NOMO-1 (cell line): ENCODE measurements at regions not wholly inside any gene's neighbourhood (a gene's known extent, or its start where the extent isn't known, plus 50 kb on each side); places are given as distances from the start of the nearest gene placed in this dataset.

Experiments used
- DNase-seq, 2 experiments: peaks; one replicate each; lab custom pipeline; 2025; ENCODE audit not compliant: unreplicated experiment in 2 of 2; lab: John Stamatoyannopoulos, UW

DNA sequence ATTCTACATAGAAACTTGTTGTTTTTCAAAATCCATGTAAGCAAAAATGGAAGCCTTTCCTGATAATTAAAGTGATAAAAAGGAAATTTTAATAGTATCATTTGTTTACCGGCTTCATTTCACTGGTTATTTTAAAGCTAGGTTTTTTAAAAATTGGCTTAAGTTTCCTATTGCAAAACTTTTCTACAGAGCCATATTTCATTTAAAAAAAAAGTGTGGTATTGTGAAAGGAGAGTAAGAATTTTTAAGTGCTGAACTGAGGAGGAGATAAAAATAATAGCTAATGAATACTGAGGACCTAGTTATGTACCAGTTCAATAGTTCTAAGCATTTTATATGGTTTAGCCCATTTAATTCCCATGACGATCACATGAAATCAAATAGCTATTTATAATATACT, 172.2 kb upstream of the COL1A2 start:
- no peak for DNase-seq

DNA sequence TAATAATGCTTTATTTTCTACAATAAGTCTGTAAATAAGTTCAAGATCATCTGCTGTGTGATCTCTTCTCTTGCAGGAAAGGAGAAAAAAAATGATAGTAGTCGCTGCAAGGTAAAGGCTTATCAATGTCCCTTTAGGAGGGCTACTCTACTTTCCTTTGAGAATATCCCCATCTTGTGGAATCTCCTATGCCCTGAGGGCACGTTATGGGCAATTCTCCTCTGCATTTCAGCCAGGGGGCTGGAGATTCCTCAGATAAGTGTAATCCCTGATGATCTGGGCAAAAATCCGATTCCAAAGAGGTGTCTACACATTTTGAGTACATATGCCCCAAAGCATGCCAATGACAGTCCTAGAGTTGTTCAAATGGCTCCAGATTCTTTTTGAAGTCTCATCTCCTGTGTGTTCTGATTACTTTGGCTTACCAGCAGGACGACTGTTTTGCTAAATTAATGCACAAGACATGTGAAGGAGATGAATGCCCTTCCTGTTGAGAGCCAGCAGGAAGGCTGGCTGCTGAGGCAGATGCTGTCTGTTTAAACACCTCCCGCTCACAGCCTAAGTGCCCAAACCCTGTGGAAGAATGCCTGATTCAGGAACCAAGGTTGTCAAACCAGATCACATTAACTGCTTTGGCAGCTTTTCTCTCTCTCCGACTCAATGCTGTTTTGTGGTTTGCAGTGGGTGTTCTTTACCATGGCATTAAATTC, 171.2 kb upstream of the COL1A2 start:
- DNase-seq, result peak in 1 of 2 experiments; percentile 19

DNA sequence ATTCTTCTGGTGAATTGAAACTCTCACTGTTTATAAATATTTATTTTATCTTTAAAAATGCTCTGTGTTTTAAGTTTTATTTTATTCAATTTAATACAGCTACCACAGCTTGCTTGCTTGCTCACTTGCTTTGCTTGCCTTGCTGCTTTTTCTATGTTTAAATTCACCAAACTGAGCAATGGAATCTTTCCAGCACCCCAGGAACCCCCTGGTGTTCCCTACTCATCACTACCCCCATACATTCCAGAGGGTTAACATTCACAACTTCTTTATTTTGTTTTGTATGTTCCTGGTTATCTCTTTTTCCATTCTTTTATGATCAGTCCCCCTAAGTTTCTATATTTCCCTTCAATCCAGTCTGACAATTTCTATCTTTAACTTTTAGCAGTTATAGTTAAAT, 166.5 kb upstream of the COL1A2 start:
- DNase-seq, result no peak

DNA sequence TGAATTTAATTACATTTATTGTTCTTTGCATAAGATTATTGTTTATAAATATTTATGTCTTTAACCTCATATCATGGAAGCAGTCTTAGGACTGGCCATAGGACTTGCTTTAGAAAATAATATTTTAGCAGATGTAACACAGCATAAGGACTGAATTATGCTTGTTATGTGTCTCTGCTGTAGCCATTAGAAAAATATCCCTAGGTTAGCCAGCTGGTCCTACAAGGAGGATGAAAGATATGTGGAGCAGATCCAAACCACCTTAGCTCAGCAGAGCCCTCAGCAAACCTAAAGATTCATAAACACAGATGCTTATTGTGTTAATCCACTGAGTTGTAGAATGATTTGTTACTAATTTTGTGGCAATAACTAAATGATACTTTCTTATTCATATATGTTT, 166.0 kb upstream of the COL1A2 start:
- no peak for DNase-seq

DNA sequence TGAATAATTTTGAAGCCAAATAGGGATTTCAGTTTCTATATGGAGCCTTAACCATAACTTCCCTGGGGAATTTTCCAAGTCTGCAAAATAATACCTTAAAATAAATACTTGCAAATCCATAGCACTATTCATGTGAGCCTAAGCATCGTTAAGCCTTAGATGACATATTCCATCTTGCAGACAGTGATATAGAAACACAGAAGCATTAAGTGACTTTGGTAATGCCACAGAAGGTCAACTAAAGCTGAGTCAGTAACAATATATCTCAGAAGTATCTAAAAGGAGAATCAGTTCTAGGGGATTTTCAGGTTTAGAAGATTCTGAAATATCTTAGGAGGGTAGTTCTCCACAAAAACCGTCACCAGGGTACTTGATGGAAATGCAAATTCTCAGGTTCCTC, 163.4 kb upstream of the COL1A2 start:
- no peak for DNase-seq

DNA sequence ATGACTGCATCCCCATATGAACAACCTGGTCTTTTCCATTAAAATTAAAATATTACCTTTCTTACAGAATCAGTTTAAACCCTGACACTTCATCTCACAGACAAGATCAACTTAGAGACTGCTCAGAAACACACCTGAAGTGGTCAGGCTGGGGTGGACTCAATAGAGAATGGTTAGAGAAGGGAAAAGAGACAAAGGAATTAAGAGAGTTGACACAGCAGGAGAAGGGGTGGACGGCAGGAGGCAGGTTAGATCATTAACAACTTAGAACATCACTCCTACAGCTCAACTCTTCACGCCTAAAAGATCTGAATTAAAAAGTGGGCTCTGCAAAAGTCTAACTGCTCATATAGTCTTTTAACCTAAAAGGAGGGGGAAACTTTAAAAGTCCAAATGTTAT, 157.7 kb upstream of the COL1A2 start:
- no peak for DNase-seq

DNA sequence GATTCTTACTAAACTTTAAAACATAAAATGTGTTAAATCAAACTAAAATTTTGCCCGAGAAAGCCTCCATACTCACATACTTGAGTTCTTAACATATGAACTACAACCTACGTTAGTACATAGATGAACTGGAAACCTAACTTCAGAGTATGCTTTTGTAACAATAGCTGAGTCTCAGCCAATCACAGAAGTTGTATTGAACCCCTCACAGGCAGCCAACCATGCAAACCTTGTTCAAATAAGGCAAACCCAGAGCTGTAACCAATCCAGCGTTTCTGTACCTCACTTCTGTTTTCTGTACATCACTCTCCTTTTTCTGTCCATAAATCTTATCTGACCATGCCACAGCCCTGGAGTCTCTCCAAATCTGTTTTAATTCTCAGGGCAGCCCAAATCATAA, 157.3 kb upstream of the COL1A2 start:
- DNase-seq, result no peak

GRCh38 chr7:94239661-94240234, 154.9 kb upstream of the COL1A2 start:
- DNase-seq, result peak; percentile 58 to 60

- DNase-seq, result no peak
Observed at GRCh38 chr7:94240902-94241301, 153.8 kb upstream of the COL1A2 start.

- no peak for DNase-seq
Observed at GRCh38 chr7:94241402-94241925, 153.2 kb upstream of the COL1A2 start.

DNA sequence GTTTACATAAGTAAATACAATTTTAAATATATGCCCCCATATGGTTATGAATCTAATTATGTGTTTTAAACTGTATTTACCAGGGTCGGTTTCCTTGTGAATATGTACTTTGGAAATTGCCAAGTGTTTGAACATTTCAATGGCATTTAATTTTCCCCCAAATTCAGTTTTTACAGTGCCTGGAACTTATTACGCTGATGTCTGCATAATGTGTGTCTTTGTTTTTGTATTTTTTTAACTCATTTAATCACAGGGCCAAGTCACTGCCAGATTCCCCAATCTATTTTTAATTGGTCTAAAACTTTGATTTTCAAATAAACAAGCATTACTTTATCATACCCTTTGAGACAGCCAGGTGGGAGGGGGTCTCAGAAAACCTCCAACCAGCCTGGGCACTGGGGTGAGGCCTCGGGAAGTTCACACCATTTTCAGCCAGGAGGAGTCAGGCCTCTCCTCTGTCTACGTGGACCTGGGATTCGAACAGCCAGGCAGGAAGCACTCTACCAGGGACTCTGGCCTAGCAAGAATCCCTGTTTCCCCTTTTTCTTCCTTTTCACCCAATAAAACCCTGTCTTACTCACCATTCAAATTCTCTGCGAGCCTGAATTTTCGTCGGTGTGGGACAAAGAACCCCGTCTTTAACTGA, 151.5 kb upstream of the COL1A2 start:
- DNase-seq, result no peak

- DNase-seq, result no peak
Observed at GRCh38 chr7:94244760-94245159, 149.9 kb upstream of the COL1A2 start.

GRCh38 chr7:94245500-94245899, 149.2 kb upstream of the COL1A2 start:
- no peak for DNase-seq

- DNase-seq, result no peak
Observed at GRCh38 chr7:94247970-94248369, 146.7 kb upstream of the COL1A2 start.

DNA sequence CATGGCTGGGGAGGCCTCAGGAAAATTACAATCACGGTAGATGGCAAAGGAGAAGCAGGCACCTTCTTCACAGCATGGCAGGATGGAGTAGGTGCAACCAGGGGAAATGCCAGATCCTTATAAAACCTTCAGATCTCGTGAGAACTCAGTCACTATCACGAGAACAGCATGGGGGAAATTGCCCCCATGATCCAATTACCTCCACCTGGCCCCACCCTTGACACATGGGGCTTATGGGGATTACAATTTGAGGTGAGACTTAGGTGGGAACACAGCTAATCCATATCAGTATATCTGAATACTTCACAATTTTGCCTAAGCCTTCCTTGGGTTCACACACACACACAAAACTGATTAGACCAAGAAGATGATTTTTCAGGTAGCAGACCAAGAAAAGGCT, 145.1 kb upstream of the COL1A2 start:
- no peak for DNase-seq

DNA sequence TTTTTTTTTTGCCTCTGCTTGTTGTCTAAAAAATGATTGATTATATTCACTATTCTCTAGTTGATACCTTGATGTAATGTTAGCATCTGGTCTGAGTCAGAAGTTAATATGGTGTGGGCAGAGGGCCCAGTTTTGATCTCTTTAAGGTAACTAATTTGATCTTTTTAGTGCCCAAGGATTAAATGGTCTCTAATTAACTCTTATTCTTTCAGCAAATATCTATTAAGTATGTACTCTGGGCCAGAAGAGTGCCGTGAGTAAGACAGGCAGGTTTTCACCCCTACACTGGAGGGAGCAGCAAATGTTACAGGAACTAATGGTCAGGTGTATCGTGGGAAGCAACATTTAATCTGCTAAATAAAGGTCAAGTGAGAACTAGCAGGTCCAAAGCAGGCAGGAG, 144.6 kb upstream of the COL1A2 start:
- no peak for DNase-seq

GRCh38 chr7:94250987-94251386, 143.7 kb upstream of the COL1A2 start:
- no peak for DNase-seq

GRCh38 chr7:94252124-94252523, 142.6 kb upstream of the COL1A2 start:
- DNase-seq, result no peak

DNA sequence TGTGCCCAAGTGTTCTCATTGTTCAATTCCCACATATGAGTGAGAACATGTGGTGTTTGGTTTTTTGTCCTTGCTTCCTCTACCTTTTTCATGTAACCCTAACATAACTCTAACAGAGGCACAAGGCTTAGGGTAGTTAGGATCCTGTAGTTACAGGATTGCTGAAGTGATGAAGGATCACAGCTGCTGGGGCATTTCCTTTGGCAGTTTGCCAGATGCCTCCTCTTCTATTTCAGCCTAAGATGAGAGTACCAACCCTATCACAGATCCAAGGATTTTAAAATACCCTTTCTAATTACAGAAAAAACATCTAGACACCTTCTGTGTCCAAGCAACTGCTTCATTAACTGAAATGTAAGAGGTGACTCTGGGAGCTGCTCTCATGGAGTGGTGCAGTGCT, 141.7 kb upstream of the COL1A2 start:
- no peak for DNase-seq

GRCh38 chr7:94253686-94254085, 141.0 kb upstream of the COL1A2 start:
- DNase-seq, result no peak

- no peak for DNase-seq
Observed at GRCh38 chr7:94258418-94259300, 136.0 kb upstream of the COL1A2 start.
